GM18499 (cell line): ENCODE measurements at regions not wholly inside any gene's neighbourhood (a gene's known extent, or its start where the extent isn't known, plus 50 kb on each side); places are given as distances from the start of the nearest gene placed in this dataset.

ENCODE experiments used
- ATAC-seq: cut with Tn5 transposase; IDR thresholded peaks from one replicate; pipeline ENCODE4 v1.9.1; 2021; ENCODE audit warnings: moderate number of reproducible peaks; ENCODE audit not compliant: insufficient read depth, unreplicated experiment

DNA sequence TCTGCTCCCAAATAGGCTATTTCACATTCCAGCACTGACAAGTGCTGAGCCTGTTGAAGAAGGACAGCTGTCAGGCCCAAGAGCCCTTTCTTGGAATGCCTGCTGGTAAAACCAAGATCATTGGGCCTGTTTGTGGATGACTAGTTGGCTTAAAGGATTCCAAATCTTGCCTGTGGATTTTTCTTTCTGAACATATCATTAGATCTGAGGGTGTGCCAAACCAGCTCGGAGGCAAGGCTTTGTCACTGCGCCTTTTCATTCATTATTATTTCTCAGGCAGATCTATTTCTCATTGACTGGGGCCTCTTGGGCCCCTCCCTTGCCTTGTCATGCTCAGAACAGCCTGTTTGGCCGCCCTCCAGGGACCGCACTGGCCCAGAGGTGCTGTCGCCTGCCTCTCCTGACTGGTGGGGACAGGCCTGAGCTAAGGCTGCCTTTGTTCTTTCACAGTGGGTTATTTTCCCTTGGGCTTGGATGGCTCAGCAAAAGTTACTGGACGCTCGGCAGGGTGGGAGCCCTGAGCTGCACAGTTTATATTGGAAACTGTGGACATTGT is 222.7 kb upstream of the SESN3 start:
- ATAC-seq: no peak

DNA sequence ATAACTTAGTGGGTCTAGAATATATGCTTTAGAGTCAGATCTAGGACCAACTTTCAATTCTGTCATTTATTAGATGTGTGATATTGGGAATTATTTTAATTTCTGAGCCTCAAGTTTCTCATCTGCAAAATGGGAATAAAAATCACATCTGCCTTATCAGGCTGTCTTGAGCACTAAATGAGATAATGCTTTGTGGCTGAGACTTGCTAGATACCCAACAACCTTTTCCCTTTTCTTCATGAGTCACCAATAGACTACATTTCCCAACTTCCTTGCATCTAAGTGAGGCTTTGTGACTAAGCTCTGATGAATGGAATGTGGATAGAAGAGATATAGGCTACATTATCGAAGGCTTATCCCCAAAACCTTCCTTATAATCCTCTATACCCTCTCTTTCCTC is 220.7 kb upstream of the SESN3 start:
- no peak for ATAC-seq

DNA sequence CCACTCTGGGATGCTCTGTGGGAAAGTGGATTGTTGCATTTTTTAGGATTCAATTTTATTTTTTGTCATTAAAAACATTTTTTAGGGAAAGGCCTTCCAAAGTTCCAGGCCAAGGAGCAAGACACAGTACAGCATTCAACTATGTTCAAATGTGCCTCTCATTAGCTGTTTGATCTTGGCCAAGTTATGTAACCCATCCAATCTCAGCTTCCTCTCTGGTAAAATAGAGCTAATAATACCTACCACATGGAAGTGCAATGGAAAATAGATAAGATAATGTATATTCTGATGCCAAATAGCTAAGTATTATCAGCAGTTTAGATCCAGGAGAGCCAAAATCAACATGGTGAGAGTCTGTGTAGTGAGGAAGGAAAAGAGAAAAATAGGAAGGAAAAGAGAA is 220.3 kb upstream of the SESN3 start:
- ATAC-seq: no peak

DNA sequence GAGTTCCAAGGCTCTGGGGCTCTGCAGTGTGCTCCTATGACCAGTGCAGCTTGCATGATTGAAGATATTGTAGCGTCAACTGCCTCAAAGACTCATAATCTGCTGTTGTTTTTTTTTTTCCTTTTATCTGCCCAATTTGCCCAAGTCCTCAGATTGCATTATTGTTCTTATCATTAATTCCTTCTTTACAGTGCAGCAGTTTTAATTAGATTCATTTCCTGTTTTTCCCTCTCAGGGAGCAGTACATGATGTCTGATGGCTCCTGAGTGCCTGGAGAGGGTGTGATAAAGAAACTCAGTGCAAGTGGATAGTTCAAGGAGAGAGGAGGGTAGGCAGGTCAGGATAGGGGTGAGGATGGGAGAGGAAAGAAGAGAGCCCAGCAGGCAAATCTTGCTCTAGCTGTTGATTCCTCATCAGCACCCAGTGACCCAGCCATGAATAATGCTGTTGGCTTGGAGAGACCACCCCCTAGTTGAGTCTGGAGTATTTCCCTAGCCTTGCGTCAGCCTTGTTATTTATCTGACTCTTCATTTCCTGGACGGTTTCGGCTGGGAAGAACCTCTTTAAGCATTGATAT is 219.6 kb upstream of the SESN3 start:
- ATAC-seq: no peak

DNA sequence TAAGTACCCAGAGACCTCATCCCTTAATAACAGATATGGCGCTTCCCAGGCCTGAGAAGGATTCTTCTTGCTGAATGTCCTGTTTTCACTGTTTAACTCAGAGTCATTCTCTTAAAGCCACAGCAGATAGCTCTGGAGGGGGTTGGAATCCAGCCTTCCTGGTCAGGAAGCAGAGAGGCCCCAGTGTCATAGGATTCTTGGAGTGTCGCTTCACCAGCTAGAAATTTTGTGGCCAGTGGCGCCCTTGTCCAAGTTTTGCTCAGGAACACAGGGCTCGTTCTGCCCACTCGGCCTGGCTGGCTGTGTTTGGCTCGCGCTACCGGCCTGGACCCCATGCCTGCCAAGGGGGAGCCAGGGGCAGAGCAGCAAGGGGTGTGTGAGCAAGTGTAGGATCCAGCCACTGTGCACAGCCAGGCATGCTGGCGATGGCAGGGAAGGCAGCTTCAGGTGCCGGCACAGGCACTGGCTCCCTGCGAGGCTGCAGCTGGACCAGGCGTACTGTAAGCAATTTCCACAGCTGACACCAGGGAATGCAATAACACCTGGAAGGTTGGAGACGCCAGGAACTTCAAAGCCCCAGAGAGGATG is 214.8 kb upstream of the SESN3 start:
- no peak for ATAC-seq

DNA sequence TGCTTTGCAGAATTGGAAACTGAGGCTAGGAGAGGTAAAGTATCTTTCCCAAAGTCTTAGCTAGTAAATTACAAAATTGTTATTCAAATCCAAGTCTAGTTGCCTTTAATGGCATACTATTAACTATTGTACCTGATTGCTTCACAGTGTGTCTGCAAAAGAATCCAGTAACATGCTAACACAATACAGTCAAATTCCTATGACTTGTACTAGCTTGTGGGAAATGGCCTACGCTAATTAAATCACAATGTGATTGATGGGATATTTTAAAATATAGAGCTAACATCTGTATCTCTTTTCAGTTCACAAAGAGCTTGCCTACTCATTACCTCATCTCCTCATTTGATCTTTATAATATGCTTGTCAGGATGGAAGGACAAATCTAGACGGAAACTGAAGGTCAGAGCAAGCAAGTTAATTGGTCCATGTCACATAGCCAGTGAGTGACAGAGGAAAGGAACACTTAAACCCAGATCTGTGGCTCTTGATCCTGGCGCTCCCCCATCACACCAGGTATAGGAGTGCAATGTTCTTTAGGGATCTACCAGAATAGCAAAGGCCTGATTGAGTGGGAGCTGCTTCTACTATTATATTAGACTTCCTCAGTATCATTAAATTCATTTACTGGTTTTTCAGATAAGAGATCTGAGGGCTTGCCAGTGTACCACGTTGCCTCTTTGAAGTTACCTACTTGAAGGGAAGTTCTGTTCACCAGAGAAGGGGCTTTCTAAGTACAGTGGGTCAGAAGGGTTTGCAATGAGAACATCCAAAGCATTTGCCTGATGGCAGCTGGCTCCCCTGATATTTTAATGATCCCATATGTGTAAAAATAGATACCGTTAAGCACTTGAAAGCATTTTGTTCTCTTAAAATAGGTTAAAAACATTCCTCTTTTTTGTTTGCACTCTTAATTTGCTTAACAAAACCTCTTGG is 213.6 kb upstream of the SESN3 start:
- no peak for ATAC-seq

DNA sequence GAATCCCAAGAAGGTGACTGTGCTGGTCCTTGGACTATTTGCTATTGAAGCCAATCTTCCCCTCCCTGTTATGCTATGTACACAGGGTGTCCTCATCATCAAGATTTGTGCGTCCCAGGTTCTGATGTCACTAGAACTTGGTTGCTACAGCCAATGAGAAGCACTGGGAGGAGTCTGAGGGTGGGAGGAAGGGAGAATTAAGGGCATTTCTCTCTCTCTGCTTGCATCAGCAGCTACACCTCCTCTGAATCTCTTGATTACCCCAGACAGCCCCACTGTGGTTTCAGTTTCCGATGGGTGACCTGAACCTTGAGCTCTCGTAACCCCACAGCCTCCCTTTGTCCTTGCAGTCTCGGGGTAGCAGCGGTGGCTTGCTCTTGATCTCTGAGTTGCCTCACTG is 212.4 kb upstream of the SESN3 start:
- peak; percentile 70 for ATAC-seq

DNA sequence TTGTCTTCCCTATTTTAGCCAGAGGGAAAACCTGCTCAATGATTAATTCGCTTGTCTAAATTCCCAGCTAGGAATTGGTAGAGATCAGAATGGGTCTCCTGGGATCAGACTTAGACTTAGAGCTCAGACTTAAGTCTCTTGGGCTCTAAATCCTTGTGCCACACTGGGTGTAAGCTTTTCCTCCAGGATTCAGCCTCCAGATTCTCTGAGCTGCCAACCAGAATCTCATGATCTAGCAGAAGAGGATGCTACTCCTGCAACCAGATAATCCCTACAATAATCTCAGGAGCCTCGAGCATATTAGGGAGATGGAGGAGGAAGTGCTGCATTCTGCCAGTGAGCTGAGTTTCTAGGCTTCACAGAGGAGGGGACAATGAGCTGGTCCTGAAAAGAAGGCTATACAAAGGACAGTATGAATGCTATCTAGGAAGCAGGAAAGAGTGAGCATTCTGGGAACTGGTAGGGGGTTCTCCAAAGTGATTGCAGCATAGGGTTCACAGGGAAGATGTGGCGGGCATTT is 211.6 kb upstream of the SESN3 start:
- no peak for ATAC-seq

DNA sequence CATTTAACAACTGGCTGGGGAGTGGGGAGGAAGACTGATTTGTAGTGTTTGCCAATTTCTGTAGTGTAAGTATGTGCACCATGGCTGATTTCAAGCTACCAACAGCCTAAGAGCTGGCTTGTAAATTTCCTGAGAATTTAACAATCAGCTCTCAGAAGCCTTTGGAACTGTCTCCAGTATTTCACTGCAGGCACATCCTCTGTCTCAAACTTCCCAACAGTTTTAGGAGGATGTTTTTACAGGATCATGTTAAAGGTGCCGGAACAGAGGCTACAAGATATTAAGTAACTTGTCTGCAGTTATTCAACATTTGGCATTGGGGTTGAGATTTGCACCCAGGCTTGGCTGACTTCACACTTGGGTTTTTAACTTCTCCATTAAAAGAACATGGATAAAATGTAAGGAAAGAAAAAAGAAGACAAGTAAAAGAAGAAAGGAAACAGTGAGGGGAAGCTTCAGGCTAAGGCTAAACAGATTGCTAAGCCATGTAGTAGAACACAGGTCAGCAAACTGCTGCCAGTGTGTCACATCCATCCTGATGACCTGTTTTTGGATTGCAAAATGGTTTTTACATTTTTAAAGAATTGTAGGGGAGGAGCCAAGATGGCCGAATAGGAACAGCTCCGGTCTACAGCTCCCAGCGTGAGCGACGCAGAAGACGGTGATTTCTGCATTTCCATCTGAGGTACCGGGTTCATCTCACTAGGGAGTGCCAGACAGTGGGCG is 204.8 kb upstream of the SESN3 start:
- no peak for ATAC-seq

DNA sequence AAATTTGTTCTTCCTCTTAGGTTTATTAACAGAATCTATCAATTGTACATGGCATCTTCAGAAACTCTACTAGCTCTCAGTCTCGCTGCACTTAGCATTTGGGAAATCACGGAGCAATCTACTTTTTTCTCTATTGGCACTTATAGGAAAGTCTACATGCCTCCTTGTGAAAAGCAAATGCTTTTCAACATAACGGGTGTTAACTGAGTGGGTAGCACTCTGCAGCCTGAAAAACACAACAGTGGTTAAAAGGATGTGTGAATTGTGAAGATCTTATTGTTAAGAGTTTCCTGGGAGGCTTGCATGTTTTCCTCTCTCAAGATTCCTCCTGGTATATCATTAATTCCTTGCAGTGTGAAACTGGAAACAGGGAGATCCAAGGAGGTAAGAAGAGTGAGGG is 204.2 kb upstream of the SESN3 start:
- ATAC-seq: no peak

DNA sequence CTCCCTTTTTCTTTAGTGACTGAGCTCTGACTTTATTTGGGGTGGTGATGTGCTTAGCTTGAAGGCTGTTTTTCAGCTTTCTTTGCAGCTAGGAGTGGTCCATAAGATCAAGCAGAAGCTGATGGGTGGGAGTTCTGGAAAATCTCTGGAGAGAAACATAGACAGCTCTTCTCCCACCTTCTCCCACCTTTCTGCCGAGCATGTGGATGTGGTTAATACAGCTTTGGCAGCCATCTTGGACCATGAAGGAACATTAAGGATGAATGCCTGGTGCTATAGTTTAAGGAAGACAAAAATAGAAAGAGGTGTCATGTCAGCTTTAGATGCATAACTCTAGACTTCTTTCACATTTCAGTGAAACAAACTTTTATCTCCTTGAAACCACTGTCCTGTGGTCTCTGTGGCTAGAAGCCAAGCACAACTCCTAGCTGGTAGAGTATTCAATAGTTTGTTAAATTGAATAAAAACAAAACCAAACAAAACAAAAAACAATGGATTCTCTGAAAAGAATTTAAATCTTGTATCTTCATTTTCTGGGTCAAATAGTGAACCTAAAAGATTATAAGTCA is 203.6 kb upstream of the SESN3 start:
- no peak for ATAC-seq

DNA sequence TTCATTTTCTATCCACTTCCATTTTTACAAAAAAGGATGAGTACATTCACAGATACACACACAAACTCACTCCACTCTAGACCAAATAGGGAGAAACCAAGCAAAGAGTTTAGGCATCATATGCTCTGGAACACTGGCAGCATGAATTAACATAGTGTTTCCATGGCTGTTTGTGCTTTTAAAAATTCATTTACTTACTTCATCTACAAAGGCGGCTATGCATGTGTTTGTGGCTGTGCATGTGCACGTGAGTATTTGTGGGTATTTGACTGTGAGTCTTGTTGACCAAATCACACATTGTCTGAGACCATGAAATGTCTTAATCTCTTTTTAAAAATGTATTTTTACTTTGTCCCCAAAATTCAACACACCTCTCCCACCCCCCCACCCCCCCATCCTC is 203.0 kb upstream of the SESN3 start:
- no peak for ATAC-seq

DNA sequence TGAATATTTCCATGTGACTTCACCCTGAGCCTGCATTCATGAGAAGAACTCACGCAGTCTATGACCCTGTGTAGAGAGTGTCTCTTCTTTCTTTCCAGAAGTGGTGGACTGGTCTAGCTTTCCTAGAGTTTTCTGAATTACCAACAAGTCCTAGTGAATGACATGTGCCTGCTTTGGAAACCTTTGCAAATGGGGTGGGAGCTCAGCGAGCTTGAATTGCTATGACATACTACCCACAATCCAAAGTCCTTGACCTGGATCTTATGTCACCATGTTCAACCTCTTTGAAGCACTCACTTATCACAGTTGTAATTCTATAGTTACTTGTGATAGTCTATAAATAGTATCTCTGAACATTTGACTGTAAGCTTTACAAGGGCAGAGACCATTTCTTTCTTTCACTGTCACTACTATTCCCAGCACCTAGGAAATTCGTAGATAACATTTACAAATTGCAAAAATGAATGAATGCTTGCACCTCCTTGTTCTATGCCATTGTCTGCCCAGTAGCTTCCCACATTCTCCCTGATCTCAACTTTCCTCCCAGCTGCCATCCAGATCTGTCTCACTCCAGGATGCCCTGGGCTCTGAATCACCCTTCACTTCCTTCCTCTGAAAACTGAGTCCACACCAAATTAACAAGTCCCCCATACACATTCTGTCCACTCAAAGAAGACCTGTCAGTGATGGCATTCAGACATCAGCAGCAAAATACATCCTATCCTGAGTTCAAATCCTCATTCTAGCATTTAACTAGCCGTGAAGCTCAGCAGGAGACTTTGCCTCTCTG is 201.9 kb upstream of the SESN3 start:
- no peak for ATAC-seq

DNA sequence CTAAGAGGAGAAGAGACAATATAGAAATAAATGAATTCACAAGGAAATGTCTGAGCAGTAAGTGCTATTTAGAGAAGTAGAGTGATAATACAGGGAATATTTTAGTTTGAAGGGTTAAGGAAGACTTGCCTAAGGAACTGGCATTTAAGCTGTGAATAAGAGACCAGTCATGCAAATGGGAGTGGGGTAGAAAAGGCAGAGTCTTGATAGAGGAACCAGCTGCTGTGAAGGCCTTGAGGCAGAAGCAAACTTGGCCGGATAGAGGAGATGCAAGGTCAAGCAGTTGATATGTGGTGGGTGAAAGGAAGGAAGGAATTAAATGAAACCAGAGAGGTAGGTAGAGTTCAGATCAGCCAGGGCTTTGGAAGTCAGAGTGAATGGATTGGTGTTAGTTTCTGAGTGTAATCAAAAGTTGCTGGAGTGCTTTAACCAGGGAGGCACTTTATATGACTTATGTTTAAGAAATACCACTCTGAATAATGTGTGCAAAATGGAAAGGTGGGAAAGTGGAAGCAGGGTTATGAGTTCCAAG is 198.4 kb upstream of the SESN3 start:
- no peak for ATAC-seq

DNA sequence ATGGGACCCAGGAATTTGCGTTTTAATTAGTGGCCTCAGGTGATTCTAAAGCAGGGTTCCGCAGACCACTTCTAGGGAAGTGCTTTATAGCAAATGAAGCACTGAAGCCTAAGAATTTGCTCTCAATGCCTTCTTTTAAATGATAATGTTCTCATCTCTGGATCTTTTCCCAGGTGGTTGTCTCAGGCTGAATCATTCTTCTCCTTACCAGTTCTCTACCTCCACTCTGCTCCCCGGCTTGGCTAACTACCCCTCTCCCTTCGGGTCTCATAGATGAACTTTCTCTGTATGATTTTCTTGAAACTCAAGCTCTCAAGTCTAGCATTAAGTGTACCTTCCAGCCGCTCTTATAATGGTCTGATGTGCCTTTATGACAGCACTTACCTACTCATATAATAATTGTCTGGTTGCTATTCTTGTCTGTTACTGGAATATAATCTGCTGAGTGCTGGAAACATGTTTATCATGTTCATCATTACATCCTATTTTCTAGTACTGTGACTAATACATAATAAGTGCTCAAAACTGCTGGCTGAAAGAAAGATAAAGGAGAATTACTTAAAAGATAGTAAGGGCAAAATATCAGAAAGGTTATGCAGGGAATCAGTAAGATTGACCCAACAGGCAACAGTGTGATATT is 195.9 kb upstream of the SESN3 start:
- ATAC-seq: no peak

DNA sequence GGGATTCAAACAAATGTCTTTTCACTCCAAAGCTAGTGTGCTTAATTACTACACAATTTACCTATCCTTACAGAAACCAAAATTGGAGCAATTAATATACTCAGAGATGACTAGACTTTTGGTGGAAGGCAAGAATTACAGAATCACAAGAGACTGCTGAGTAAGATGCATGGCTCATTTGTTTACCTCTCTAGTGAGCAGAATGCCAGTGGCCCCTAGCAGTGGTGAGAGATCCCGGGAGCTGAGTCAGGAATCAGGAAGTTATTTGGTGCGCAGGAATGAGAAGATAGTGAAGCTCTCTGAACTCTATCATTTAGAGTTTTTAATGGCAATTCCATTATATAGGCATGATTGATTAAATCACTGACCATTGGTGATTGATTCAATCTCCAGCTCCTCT is 188.9 kb upstream of the SESN3 start:
- ATAC-seq: no peak

DNA sequence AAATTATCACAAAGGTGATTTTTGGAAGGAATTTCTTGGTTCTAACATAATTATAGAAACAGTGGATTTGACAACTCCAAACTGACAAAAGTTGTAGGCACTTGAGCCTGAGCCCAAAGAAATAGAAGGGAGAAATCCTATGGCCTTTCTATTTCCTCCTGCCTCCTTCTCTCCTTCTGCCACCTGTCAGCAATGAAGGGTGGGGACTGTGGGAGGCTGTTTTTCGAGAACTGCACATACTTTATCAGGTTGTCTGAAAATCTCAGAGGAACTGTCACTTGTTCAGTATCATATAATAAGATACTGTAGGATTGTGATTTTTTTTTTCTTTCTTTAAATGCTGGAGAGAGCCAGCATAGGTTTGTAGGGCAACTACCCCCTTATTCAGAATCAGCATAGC is 187.9 kb upstream of the SESN3 start:
- no peak for ATAC-seq

DNA sequence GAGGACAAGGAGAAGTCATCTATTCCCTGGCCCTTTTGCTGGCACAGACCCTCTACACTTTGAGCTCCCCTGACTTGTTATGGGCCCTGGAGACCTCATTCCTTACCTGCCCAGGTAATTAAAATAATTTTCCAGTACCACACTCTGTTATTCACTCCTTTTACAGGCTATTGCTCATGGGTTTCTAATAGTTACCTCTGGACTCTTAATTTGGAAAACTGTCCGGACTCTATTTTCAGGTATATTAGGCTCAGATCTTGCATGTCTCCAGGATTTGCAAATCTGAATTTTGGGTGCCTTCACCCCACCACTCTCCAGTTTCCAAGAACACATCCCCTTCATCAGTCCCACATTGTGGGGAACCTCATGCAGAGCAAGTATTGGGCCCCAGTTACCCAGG is 186.8 kb upstream of the SESN3 start:
- no peak for ATAC-seq

DNA sequence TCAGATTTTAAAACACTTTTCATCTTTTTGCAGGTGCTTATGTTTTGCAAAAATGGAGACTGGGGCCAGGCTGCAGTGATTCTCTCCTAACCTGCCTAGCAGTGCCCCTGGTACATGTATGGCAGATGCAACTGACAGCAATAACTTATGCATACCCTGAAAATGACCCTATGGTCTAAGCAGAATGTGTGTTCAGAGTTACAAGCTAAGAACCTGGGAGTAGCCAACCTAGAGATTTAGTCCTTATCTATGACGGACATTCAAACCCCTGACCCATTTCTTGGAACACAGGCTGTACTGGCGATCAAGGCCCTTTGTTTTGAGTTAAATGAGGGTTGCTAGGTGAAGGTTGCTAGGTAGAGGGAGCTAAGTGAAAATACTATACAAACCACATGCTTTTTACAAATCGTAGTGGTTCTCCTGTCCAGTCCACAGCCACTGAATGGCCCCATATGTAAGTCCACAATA is 184.9 kb upstream of the SESN3 start:
- ATAC-seq: no peak
